Skin of body (tissue), 1 donor: ENCODE measurements at regions not wholly inside any gene's neighbourhood (a gene's known extent, or its start where the extent isn't known, plus 50 kb on each side); places are given as distances from the start of the nearest gene placed in this dataset.
"Not testable (repeated sequence)": the region's sequence is repeated elsewhere in the genome, so short reads cannot be mapped to it uniquely, and the experiment has no call there.

Source experiments
- DNase-seq: peaks from one replicate; lab custom pipeline; 2025; lab: John Stamatoyannopoulos, UW

DNA sequence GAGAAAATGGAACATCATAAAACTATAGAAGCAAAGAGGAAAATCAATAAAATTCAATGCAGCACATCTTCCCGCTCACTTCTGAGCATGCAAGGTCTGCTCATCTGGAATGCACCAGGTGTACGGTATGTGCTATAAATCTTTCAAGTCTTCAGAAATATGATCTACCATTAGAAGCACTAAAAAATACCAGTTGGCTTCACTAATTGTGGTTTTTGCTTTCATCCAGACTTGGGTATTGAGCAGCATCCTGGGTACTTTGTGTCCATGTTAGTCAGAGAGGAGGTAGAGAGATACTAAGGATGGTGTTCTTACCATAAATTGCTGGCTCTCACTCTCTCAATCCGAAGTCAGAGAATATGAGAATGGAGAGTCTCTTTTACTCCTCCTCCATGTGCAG is 477.1 kb downstream of the PPARGC1A start:
- no peak for DNase-seq

DNA sequence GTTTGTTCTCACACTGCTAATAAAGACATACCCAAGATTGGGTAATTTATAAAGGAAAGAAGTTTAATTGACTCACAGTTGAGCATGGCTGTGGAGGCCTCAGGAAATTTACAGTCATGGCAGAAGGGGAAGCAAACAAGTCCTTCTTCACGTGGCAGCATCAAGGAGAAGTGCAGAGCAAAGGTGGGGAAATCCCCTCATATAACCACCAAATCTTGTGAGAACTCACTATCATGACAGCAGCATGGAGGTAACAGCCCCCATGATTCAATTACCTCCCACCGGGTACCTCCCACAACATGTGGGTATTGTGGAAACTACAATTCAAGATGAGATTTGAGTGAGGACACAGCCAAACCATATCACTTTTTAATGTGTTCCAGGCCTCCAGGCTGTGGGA is 480.9 kb downstream of the PPARGC1A start:
- DNase-seq = not testable (repeated sequence)

DNA sequence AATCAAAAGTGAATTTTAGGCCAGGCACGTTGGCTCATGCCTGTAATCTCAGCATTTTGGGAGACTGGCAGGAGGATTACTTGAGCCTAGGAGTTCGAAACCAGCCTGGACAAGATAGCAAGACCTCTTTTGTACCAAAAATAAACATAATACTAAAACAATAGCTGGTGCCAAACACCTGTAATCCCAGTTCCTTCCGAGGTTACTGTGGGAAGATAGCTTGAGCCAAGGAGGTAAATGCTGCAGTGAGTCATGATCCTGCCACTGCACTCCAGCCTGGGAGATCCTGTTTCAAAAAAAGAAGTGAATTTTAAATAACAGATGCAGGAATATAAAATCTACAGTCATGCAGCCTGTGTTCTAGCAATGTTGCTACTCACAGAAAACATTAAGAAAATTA is 488.3 kb downstream of the PPARGC1A start:
- no peak for DNase-seq

DNA sequence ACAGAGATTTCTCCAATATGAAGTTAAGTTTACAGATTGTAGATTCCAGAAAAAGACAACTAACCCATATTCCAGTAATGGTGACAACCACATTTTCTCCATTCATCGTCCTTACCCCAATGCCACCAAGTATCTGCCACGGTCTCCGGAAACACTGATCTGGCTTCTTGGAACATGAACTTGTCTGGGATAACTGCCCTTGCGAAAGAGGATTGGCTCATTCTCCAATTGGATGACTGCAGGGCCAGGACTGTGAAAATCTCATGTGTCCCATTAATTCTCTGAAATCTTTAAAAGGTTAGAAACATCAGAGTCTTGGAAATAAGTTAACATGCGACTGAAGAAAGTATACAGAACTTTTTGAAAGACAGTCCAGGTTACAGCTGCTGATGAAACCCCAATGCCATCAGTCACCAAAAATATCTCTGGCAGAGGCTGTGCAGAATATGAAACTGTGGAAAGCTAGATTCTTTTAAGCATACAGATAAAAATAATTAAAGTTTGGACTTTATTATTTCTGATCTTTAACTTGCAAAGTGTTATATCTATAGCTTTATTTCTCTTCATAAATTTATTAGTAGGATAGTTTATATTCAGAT is 496.9 kb downstream of the PPARGC1A start:
- no peak for DNase-seq

DNA sequence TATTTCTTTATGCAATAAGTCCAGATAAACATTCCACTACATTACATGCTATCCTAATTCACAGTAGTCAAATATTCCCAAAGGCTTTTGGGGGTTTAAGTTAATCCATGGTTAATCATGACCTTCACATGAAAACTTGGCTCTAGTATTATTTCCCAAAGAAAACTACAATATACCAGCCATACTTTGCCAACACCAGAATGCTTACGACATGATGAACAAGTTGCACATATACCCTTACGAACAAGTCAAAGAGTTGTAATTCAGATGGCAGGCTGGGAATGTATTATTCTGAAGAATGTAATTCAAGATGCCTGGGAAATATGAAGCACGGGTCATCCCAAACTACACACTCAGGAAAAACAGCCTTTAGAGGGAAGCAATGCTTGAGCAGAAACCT is 499.6 kb downstream of the PPARGC1A start:
- DNase-seq = no peak

DNA sequence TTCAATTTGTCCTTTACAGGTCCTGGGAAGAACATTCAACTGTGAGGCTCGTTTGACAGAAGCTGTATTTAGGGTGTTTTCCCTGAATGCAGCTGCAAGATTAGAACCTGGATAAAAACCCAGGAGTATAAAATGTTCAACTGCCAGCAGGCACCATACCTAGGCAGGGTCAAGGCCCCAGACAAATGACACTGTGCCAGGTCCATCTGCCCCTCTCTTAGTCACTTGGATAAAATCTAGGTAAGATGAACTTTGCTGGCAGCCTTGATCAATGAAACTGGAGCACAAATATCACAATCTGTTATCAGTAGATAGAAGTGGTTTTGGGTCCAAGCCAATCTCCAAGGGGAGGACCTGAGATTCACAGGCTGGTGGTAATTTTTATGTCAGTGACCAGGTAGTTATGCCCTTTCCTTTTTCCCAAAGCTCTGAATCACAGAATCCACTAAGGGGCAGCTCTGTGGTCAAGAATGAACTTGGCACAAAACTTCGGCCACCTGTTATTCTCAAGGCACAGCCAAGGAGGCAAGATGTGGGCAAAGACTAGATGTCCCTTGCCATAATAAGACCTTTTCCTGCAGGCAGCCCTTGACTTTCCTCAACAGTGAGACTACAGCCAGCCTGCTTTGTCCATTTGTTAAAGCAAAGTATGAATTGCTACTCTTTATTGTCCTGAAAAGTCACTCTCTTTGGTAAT is 501.0 kb downstream of the PPARGC1A start:
- DNase-seq = no peak

DNA sequence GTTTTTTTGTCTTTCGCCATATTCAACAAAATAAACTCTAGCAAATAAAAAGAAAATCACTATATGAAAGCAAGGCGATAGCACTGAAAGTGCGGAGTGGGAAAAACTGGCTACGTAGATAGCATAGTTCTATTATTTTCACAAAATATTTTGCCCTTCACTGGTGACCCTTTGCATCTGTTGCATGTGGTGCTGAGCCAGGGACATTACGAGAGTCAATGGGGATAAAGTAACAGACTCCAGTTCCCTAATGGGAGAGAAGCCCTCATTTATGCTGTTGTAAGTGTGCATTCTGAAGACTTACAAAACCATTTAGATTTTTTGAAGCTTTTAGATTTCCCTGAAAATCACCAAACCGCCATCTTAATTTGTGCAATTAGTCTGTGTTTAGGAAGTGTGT is 501.6 kb downstream of the PPARGC1A start:
- DNase-seq = no peak

DNA sequence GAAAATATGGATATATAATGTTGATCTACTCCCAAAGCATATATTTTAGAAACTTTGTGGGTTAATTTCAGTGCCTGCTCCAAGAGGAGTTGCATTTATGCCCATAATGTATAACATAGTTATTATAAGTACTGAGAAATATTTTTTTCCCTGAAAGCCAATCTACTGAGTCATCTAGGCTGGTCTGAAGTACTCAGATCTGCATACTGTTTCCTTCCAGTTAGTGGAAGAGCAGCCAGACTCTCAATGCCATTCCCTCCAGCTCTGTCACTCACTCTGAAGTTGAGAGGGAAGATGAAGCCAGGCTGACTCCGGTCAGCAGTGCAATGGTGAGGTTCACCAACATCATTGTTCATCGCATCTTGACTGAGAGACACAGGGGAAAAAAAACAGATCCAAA is 505.1 kb downstream of the PPARGC1A start:
- DNase-seq = no peak

DNA sequence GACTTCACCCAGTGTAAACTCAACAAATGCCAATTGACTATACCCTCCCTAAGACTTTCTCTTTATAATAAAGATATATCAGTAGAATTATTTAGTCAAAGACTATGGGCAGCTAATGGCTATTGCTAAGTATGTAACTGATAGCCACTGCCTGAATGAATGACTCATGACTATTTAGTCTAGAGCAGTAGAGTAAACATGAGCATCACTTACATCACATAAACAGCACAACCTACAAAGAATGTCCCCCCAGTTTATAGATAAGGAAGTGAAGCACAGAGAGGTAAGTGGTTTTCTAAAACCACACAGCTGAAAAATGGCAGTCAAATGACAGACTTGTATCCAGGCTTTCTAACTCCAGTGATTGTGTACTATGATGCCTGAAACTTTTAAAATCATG is 507.0 kb downstream of the PPARGC1A start:
- DNase-seq = no peak

DNA sequence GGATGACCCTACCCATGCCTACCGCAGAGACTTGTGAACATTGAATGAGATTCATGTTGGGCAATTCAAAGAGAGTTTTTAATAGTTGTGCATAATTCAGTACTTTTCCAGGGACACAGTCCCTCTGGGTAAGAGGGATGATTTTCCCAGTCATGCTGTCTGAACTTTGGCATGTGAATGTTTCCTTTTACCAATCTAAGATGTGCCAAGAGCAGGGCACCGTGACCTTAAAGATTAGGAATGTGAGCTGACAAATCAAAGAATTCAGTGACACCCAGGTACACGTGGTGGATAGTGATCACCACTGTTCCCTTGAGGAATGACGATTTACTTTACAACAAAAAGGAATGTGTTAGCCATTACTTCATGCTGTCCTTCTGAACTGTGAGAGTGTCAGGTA is 515.6 kb downstream of the PPARGC1A start:
- no peak for DNase-seq

DNA sequence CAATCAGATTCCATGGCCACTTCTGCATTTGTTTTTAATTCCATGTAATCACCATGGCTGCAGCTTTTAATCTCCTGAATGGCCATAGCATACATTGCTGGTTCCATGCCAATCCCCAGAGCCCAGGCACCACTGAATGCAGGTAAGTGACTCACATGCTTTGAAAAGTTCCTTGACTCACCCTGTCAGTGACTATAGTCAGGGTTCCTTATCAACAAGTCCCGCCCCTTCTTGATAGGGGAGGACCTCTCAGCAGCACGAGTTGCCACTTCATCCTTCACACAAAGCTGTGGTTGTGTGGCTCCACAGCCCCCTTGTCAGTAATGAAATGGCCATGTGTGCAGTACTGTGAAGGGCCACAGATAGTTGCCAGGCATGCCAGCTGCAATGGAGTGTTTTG is 516.6 kb downstream of the PPARGC1A start:
- DNase-seq = no peak

DNA sequence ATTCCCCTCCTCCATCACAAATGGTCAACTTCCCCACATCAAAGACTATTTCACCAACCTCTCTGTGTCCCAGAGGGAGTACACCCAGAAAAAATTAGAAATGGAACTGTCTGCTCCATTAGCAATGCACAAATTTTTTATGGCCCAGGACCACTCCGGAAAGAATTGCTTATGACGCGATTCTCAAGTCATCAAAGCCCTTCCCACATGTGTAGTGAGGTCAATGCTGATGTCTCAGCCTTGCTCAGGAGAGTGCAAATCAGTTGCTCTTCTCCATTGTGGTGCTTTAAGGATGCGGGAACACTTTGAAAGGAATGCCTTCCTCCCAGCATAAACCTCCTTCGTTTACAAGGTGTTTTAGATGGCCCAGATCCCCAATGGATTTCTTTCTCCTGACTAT is 518.3 kb downstream of the PPARGC1A start:
- DNase-seq = no peak

DNA sequence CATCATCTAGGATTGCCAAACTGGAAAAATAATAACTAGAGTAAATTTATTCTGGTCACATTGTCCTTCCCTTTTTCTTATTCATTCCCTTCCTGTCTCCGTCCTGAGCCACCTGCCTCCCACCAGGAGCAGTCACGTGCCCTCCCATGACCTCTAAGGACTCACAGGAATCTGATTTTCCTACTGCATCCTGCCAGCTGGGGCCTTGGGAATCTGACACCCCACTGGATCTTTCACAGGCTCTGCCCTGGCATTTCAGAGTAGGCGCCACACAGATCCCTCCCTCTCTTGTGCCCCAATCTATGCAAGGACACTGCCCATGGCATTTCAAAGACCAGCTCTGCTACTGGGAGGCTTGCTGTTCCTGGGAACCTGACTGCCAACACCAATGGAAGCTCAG is 520.5 kb downstream of the PPARGC1A start:
- no peak for DNase-seq

DNA sequence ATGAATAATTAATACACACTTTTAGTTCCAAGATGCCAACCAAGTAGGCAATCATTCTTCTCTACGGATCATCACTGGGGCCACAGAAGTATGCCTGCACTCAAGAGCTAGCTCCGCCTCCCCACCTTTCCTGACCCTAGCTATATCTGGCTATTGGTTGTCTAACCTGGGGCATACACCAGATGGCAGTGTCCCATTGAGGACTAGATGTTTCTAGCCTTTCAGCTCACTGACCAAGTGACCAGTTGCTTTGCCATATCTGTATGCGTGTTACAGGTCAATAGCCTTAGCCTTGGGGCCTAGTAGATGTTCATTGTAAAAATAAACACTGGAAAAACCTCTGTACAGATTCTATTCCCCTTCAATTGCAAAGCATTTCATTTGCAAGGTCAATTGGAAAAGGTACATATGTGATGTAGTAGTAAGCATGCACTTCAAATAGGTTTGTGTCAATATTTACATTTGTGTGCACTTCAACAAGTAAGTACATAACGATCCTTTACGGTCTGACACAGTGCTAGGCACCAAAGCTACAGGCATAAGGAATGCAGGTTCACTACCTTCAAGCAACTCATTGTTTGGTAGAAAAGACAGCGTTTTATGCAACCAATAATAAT is 521.7 kb downstream of the PPARGC1A start:
- no peak for DNase-seq

DNA sequence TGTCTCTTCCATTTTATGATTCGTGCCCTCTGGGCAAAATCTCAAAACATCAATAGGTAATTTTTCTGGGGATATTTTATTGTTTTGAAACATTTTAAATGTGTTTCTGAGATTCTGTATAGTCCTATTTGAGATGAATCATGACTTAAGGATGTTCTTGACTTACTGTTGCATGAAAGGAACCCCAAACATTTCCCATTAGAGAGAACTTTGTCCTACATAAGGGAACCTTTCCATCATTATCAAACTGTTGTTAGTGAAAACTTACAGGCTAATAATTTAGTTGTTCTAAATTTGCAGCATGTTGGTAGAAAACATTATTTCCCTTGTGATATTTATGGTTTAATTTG is 523.3 kb downstream of the PPARGC1A start:
- DNase-seq = no peak

DNA sequence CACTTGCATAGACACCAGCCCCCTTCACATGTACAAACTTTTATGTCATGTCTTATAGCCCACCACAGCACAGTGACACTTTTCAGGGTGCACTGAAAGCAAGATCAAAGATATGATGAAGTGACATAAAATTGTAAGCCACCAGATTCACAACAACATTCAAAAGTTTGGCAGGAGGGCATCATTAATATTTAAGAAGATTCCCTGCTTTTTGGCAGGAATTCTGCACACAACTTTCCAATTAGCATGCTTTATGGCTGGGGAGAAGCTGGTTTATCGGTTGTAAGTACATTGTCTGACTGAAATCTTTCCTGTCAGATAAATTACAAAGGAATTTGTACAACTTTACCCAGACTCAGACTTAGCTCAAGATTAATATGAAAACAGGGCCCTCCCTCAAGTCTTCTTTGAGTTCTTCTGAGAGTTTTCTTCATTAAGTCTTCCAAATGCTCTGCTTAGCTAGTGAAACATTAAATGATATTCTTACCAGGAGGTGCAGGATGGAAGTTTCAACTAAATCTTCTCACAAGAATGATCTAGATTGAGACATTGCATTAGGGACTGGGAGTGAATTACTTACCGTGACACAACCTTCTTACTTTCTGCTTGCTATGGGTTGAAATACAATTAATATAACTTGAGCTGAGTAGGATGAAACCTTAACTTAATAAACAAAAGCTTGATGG is 523.8 kb downstream of the PPARGC1A start:
- DNase-seq = no peak

DNA sequence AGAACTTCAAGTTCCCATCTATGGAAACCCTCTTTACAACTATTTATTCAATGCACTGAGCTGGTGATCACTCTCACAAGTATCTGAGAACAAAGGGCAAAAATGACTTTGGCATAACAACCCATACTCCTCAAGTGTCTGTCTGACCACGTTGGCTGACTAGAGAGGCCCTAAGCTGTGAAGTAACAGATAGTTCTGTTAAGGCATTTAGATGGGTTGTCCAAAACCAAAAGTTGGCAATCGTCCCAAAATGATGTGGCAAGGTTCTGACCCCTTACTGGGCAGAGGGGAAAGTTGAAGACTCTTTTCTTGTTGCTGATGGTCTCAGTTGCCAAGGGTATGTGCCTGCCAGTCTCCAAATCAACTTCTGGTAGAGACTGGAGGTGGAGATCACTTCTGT is 524.8 kb downstream of the PPARGC1A start:
- DNase-seq = no peak

DNA sequence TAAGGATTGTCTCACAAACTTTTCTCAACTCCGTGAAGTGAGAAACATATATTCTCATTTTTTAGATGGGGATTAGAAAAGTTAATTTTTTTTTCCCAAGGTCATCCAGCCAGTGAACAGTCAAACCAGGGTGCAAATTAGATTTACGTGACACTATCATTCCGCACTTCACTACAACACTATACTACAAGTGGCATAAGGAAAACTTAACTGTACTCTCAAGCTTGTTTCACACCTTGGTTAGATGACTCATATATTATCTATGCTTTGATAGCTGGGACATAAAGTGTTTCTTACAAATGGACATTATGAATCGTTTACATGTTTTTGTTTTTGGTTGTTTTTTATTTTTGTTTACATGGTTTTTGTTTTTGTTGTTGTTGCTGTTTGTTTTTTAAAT is 525.7 kb downstream of the PPARGC1A start:
- no peak for DNase-seq

DNA sequence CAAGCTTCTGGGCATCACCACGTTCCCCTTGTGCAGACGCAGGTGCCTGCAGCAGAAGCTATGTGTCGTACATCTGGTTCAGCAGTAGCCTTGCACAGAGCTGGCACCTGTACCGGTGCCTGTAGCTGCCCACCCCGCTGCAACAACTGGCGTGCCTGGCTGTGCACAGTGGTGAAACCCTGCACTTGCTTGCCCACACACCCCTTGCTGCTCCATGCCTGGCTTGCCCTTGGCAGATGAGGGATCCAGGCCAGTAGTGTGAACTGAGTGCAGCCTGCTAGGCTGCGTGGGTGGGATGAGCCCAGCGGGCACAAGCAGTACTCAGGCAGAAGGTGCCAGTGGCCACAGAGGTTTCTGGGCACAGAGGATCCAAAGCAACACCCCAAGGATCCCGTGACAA is 528.4 kb downstream of the PPARGC1A start:
- DNase-seq = no peak

DNA sequence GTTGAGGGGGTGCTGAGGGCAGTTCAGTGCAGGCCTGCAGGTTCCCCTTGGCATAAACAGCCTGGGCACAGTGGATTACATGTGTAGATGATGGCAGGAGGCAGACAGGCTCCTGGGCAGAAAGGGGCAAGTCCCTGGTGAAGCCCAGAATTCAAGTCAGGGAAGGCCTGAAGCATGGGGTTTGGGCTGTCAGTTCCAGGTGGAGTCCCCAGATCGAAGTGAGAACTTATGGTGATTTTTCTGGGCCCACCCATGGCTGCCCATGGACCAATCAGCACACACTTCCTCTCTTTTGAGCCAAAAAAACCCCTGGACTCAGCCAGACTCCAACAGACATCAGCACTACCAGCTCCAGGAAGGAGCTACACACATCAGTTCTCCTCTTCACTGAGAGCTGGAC is 529.1 kb downstream of the PPARGC1A start:
- DNase-seq = no peak

DNA sequence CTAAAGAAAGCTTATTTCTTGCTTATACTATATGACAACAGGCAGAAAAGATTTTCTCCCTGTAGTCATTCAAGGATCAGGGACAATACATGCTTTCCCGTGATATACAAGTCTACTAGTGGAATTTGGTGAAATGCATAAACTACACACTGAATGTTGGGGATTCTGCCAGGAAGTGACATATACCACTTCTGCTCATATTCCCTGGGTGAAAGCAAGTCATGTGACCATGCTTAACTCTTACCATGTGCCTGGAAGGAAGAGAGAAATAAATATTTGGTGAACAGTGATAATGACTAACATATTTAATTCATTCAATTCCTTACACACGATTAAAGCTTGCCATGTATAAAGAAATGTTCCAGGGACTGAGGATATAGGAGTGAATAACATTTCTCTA is 534.6 kb downstream of the PPARGC1A start:
- peak; percentile 95 for DNase-seq

DNA sequence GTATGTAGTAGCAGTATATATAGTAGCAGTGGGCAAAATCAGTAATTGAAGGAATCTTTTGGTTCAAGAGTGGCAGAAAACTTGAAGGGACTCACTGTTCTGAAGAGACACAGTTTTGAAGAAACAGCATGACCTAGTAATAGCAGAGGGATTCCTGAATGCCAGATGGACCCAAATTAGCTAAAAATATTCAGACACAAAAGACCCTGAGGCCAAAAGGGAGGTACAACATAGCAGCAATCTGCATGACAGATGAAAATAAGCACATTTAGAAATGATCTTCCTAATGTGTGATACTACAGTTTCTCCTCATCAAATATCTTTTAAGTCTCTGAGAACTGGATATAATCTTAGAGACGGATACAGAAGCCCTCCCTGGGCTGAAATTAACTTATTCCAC is 536.6 kb downstream of the PPARGC1A start:
- DNase-seq = peak; percentile 35
